ENCODE measurements at regions not wholly inside any gene's neighbourhood (a gene's known extent, or its start where the extent isn't known, plus 50 kb on each side); places are given as distances from the start of the nearest gene placed in this dataset.

DNA sequence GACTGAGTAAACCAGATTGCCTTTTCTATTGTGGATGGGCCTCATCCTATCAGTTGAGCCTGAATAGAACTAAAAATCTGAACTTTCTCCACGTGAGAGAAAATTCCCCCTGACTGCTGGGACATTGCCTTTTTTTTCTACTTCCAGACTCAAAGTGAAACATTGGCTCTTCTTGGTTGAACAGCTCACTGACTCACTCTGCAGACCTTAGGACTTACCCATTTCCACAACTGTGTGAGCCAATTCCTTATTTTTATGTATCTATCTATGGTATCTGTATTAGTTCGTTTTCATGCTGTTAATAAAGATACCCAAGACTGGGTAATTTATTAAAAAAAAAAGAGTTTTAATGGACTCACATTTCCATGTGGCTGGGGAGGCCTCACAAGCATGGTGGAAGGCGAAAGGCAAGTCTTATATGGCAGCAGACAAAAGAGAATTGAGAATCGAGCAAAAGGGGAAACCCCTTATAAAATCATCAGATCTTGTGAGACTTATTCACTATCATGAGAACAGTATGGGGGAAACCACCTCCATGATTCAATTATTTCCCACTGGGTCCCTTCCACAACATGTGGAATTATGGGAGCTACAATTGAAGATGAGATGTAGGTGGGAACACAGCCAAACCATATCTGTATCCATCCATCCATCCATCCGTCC, 306.7 kb upstream of the SLC24A2 start:
- DNase-seq: no peak
- TF ChIP-seq, protein P1, sequence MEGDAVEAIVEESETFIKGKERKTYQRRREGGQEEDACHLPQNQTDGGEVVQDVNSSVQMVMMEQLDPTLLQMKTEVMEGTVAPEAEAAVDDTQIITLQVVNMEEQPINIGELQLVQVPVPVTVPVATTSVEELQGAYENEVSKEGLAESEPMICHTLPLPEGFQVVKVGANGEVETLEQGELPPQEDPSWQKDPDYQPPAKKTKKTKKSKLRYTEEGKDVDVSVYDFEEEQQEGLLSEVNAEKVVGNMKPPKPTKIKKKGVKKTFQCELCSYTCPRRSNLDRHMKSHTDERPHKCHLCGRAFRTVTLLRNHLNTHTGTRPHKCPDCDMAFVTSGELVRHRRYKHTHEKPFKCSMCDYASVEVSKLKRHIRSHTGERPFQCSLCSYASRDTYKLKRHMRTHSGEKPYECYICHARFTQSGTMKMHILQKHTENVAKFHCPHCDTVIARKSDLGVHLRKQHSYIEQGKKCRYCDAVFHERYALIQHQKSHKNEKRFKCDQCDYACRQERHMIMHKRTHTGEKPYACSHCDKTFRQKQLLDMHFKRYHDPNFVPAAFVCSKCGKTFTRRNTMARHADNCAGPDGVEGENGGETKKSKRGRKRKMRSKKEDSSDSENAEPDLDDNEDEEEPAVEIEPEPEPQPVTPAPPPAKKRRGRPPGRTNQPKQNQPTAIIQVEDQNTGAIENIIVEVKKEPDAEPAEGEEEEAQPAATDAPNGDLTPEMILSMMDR (IDR thresholded peaks at IDR 0.05; ENCODE audit: low read depth, low read length): no peak

DNA sequence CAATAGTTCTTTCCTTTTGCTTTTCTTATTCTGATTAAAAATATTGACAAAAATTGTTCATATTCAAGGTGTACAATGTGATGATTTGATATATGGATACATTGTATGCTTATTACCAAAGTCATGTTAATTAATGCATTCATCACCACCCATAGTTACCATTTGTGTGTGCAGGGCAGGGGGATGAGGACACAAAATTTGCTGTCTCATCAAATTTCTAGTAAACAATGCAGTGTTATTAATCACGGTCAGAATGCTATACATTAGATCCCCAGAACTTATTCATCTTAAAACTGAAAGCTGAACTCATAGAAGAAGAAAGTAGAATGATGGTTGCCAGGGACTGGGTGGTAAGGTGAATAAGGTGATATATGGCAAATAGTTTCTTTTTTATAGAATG, 303.7 kb upstream of the SLC24A2 start:
- Histone ChIP-seq H3K4me1 (no peaks in the 10 kb centered on the region), H3K27me3 (no peaks in the 10 kb centered on the region), H3K4me3 (ENCODE audit: low read depth, low read length) (no peak overlapping the region), H3K36me3 (no peaks in the 10 kb centered on the region), H3K9me3 (no peaks in the 10 kb centered on the region)
- no peak for DNase-seq
- TF ChIP-seq, protein P1 (IDR thresholded peaks at IDR 0.05; ENCODE audit: low read depth, low read length): no peak

More for the DNA sequence above, 306.7 kb upstream of the SLC24A2 start:
- Histone ChIP-seq H3K36me3 (no peaks in the 10 kb centered on the region), H3K4me1 (no peaks in the 10 kb centered on the region), H3K4me3 (ENCODE audit: low read depth, low read length) (no peak overlapping the region), H3K9me3 (no peaks in the 10 kb centered on the region), H3K27me3 (no peaks in the 10 kb centered on the region)

DNA sequence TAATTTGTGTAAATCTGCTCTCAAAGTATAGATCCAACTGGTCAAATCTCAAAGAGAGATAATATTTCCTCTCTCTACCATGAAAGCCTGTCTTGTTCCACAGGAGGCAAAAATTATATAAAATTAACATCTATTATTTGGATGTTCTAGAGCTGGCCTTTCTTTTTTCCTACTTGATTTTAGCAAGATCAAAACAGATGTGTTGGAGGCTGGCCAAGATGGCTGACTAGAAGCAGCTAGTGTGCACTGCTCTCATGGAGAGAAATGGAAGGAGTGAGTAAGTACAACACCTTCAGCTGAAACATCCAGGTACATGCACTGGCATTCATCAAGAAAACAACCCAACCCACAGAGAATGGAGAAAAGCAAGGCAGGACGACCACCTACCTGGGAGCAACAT, 298.6 kb upstream of the SLC24A2 start:
- no peak overlapping the region for H3K4me3 ChIP-seq (ENCODE audit: low read depth, low read length)
- H3K4me1 ChIP-seq: no peaks in the 10 kb centered on the region
- TF ChIP-seq, protein P1 (IDR thresholded peaks at IDR 0.05; ENCODE audit: low read depth, low read length): no peak
- H3K27me3 ChIP-seq: no peaks in the 10 kb centered on the region
- no peak for DNase-seq
- no peaks in the 10 kb centered on the region for H3K36me3 ChIP-seq
- no peaks in the 10 kb centered on the region for H3K9me3 ChIP-seq

DNA sequence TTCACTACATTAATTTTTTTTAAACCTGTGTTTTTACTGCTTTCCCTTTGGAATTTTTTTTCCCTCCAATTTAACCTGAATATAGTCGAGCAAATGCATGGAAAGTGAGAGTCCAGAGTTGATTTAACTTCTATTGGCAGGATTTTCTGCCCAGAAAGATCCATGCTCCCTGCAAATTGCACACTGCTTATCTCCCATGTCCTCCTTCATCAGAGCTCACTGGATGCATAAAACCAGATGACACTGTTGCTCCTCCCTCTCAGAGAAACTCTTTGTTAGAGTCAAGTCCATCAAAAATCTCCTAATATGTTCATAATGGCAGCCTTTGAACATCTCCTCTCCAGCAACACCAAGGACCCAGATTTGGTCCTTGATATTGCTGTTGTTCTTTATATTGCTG, 297.0 kb upstream of the SLC24A2 start:
- Histone ChIP-seq H3K36me3 (no peaks in the 10 kb centered on the region), H3K27me3 (no peaks in the 10 kb centered on the region), H3K4me1 (no peaks in the 10 kb centered on the region), H3K9me3 (no peaks in the 10 kb centered on the region), H3K4me3 (ENCODE audit: low read depth, low read length) (no peak overlapping the region)
- DNase-seq: no peak
- TF ChIP-seq, protein P1 (IDR thresholded peaks at IDR 0.05; ENCODE audit: low read depth, low read length): no peak

DNA sequence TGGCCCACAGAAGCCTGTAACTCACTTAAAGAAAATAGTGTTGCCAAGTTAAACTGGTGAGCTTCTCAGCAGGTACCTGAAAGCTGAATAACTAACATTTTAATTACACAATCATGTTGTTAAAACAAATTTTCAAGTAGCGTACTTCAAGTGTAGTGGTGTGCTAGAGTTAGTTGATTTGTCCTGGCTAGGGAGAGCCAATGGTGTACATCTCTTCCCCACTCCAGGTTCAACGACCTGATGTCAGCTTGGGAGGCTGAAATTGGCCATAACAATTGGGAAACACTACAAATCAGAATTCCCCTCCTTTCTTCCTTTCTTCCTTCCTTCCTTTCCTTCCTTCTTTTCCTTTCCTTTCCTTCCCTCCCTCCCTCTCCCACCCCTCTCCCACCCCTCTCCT, 295.3 kb upstream of the SLC24A2 start:
- Histone ChIP-seq H3K4me3 (ENCODE audit: low read depth, low read length) (no peak overlapping the region), H3K36me3 (no peaks in the 10 kb centered on the region), H3K9me3 (no peaks in the 10 kb centered on the region), H3K4me1 (no peaks in the 10 kb centered on the region), H3K27me3 (no peaks in the 10 kb centered on the region)
- TF ChIP-seq, protein P1 (IDR thresholded peaks at IDR 0.05; ENCODE audit: low read depth, low read length): no peak
- no peak for DNase-seq

DNA sequence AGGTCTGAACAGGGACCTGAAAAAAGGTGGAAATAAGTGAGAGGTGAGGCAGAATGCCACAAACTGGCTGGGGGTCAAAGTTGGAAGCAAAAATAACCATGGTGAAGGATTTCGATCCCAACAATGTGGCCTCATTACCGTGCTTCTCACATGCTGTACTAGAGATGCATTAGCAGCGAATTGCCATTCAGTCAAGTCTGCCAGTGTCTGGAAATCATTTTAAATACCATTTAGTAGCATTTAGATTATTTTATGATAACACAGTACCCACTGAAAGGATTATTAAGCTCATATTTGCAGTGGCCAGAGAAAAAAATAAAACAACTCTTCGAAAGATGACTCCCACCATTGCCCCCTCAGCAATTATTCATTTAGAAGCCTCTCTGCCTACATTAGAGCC, 294.6 kb upstream of the SLC24A2 start:
- Histone ChIP-seq H3K4me1 (no peaks in the 10 kb centered on the region), H3K4me3 (ENCODE audit: low read depth, low read length) (no peak overlapping the region), H3K36me3 (no peaks in the 10 kb centered on the region), H3K27me3 (no peaks in the 10 kb centered on the region), H3K9me3 (no peaks in the 10 kb centered on the region)
- TF ChIP-seq, protein P1 (IDR thresholded peaks at IDR 0.05; ENCODE audit: low read depth, low read length): no peak
- DNase-seq: no peak

Data from BE2C (cell line).